ENCODE measurements at regions not wholly inside any gene's neighbourhood (a gene's known extent, or its start where the extent isn't known, plus 50 kb on each side); places are given as distances from the start of the nearest gene placed in this dataset.
"Not testable (repeated sequence)": the region's sequence is repeated elsewhere in the genome, so short reads cannot be mapped to it uniquely, and the experiment has no call there.

- DNase-seq: no peak
These were observed 183.4 kb downstream of the OR4M2 start for GRCh38 chr15:22263738-22264137.

DNA sequence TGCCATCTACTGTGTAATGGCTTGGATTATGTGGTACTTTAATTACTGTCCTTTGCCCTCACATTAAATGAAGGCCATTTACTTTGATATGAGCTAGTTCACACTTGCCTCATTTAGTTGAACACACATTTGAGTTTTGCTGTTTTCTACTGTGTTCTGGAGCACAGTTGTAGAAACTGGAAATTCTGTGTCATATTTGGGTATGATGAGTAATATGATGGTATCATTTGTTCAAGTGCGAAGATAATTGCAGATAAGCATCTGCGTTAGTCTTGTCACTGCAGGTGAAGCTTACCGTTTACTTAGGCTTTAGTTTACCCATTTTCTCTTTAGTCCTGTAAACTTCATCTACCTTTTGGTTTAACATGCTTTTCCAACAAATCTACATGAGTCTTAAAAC, 183.9 kb downstream of the OR4M2 start:
- peak in 1 of 2 donors; percentile 5 for DNase-seq

DNA sequence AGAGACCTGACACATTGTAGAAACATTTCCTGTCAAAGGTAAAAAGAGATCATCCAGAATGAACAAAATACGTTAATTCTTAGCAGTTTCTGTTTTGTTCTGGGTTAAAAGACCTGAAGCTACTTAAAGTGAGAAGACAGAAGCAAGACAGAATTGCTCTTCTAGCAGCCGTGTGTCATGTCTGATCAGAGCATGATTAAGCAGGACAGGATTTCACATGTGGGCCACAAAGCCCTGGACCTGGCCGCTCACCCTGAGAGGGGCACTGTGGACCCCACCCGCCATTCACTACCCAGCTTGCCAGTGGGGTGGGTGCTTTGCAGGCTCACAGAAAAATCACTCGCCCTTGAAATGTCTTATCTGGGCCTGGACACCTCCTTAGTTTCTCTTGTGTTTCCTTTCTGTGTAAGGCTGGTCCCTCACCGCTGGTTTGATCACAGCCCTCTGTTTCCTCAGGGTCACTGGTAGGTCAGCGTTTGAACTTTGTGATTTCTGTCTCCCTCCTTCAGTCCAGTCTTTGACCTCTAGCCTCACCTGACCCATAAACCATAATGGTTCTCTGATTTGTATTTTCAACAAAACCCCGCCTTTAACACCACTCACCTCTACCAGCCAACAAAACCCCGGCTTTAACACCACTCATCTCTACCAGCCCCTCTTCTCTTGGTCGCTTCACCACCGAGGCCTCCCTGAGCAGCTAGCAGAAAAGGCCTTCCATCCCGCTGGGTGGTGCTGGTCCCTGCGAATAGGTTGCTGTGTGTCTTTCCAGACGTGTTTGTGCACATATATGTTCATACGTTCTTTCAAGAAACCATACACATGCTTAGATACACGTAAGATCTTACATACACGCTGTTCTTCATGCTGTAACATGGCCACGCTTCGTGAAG, 185.0 kb downstream of the OR4M2 start:
- DNase-seq: peak; percentile 10 to 23

GRCh38 chr15:22265970-22266369, 185.6 kb downstream of the OR4M2 start:
- no peak for DNase-seq

DNA sequence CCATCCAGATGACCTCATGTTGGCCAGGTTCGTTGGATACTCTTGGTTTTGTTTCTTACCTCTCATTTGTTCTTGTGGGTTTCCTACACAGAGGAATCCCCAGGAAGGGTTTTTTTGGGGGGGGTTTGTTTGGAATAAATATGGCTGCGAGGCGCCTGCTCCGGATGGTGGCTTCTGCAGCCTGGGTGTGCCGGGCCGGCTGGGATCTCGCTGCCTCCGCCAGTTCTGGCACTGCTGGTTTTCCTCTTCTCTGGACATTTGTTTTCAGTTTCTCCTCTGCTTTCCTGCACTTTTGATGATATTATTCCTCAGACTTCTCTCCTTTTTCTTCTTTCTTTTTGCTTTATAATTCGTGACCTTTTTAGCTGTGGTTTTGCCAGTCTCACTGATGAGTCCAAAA, 187.4 kb downstream of the OR4M2 start:
- no peak for DNase-seq

GRCh38 chr15:22268201-22268600, 187.9 kb downstream of the OR4M2 start:
- DNase-seq: not testable (repeated sequence)

DNA sequence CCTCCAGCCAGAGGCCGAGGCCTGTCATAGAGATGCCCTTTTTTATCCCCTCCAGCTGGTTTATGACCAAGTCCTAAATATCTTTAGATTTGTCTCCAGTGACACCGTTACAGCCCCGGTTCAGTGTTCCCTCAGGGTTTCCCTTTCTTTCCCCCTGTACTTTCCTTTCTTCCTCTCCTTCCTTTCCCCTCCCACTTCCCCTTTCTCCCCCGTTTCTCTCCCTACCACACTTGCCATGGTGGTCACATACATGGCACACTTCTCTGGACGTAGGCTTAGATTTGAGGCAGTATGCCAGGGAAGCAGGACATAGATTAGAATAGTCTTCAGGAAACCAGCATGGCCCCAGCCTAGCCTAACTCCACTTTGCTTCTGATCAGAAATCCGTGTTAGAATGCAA, 188.3 kb downstream of the OR4M2 start:
- DNase-seq: not testable (repeated sequence)

- DNase-seq: not testable (repeated sequence)
These were observed 186.2 kb upstream of the GOLGA6L22 start for GRCh38 chr15:22272286-22273160.

- DNase-seq: not testable (repeated sequence)
These were observed 185.5 kb upstream of the GOLGA6L22 start for GRCh38 chr15:22273185-22273584.

GRCh38 chr15:22274376-22274775, 184.3 kb upstream of the GOLGA6L22 start:
- DNase-seq: not testable (repeated sequence)

DNA sequence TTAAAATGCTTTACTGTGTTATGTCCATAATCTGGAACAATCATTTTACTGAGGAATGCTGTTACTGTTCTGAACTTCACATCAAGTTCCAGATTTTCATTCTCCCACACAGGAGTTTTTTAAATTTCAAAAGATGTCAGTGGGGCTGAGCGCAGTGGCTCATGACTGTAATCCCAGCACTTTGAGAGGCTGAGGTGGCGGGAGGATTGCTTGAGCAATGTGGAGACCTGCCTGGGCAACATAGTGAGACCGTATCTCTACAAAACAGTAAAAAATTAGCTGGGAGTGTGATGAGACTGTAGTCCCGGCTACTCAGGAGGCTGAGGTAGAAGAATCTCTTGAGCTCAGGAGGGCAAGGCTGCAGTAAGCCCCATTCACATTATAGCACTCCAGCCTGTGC, 177.9 kb upstream of the GOLGA6L22 start:
- DNase-seq: not testable (repeated sequence)

- peak in 1 of 2 donors; percentile 30 for DNase-seq
These were observed 175.7 kb upstream of the GOLGA6L22 start for GRCh38 chr15:22282794-22283533.

DNA sequence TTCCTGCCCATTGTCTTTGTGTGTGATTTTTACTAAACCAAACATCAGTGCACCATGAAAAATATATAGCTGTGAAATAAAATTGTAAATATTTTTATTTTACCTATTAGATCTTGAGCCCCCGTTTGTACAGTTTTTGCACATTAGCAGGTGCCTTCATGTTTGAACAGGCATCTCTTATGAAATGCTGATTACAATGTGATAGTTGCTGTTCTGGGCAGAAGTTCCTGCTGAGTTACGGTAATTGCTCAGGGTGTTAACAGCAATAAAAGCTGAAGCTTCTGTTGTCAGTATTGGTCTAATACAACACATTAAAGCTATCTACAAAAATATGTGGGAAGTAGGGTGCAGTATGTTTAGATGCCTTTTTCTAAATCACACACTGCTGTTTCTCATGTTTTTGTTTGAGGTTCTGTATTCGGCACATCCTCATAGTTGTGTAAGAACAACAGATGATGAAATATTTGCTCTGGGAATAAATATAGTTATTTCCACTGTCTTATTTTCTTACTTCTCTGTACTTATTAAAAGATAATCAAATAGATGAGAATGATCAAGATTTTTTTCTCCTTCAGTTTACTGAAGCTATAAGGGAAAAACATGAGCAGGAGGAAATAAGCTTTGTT, 173.8 kb upstream of the GOLGA6L22 start:
- DNase-seq: not testable (repeated sequence)

- DNase-seq: not testable (repeated sequence)
These were observed 167.6 kb upstream of the GOLGA6L22 start for GRCh38 chr15:22291054-22291453.

DNA sequence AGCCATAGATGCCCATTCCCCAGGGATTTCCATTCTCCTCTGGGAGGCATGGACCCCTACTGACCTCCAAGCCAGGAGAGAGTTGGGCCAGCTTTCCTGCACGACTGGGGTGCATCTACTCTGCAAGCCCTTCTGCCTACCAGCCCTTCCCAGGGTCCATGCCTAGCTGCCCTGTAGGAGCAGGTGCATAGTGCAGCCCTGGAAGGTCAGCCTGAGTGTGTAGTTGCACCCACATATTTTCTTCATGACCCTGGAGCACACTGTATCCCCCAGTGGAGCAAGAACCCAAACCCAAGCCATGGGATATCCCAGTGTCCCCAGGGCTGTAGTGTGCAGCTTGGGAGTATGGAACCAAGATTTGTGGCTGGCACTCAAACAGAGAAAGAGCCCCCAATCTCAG, 155.6 kb upstream of the GOLGA6L22 start:
- DNase-seq: not testable (repeated sequence)
